ENCODE measurements at regions not wholly inside any gene's neighbourhood (a gene's known extent, or its start where the extent isn't known, plus 50 kb on each side); places are given as distances from the start of the nearest gene placed in this dataset.

DNA sequence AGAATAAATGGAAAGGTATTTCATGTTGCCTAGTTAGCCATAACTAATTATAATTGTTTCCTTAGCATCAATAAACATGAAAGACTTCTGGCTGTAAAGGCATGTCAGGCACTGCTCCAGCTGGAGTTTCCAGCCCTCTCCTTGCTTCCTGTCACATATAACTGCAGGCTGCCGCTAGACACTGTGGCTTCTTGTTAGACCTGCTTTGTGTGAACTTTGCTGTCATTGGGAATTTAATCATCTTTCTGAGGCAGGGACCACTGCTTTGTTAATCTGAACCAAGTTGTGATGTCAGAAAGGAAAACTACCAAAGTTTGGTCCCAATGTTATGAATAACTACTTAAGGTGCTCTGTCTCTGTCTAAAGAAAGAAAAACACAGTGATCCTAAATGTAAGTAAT, 90.3 kb upstream of the DUSP10 start:
- H3F3A ChIP-seq (ENCODE audit: insufficient read depth, low read length, poor library complexity, severe bottlenecking) = no peaks in the 10 kb centered on the region
- H2AFZ ChIP-seq (ENCODE audit: low read depth, low read length) = no peak overlapping the region
- no peaks in the 10 kb centered on the region for H3K36me3 ChIP-seq (ENCODE audit: insufficient read depth, low read length)
- no peaks in the 10 kb centered on the region for H3K9me2 ChIP-seq (ENCODE audit: insufficient read depth, low read length)
- H3K4me3 ChIP-seq (ENCODE audit: low read length) = no peak overlapping the region
- no peaks in the 10 kb centered on the region for H3K9me3 ChIP-seq (ENCODE audit: low read length)
- no peaks in the 10 kb centered on the region for H3K79me2 ChIP-seq (replicated peaks; ENCODE audit: insufficient read depth, low read length)
- no peaks in the 10 kb centered on the region for H3K27me3 ChIP-seq (ENCODE audit: insufficient read depth, low read depth, low read length)
- no peaks in the 10 kb centered on the region for H4K20me1 ChIP-seq (ENCODE audit: insufficient read depth)
- H3K27ac ChIP-seq (ENCODE audit: low read length) = no peak overlapping the region
- TF ChIP-seq EZH2 (IDR thresholded peaks at IDR 0.05; ENCODE audit: borderline replicate concordance, insufficient read depth, low read length, poor library complexity, severe bottlenecking) (no peak), POLR2AphosphoS5 (IDR thresholded peaks at IDR 0.05) (no peak), MXI1 (conservative IDR thresholded peaks at IDR 0.05; ENCODE audit: poor library complexity, severe bottlenecking) (no peak), RAD21 (conservative IDR thresholded peaks at IDR 0.05) (no peak), SMC3 (conservative IDR thresholded peaks at IDR 0.05; ENCODE audit: poor library complexity) (no peak), EP300 (conservative IDR thresholded peaks at IDR 0.05; ENCODE audit: poor library complexity, severe bottlenecking) (no peak), TAF1 (IDR thresholded peaks at IDR 0.05; ENCODE audit: low read depth) (no peak)
- TF ChIP-seq, protein P1, sequence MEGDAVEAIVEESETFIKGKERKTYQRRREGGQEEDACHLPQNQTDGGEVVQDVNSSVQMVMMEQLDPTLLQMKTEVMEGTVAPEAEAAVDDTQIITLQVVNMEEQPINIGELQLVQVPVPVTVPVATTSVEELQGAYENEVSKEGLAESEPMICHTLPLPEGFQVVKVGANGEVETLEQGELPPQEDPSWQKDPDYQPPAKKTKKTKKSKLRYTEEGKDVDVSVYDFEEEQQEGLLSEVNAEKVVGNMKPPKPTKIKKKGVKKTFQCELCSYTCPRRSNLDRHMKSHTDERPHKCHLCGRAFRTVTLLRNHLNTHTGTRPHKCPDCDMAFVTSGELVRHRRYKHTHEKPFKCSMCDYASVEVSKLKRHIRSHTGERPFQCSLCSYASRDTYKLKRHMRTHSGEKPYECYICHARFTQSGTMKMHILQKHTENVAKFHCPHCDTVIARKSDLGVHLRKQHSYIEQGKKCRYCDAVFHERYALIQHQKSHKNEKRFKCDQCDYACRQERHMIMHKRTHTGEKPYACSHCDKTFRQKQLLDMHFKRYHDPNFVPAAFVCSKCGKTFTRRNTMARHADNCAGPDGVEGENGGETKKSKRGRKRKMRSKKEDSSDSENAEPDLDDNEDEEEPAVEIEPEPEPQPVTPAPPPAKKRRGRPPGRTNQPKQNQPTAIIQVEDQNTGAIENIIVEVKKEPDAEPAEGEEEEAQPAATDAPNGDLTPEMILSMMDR (IDR thresholded peaks at IDR 0.05; ENCODE audit: poor library complexity, severe bottlenecking) = no peak
- TF ChIP-seq, protein P2, sequence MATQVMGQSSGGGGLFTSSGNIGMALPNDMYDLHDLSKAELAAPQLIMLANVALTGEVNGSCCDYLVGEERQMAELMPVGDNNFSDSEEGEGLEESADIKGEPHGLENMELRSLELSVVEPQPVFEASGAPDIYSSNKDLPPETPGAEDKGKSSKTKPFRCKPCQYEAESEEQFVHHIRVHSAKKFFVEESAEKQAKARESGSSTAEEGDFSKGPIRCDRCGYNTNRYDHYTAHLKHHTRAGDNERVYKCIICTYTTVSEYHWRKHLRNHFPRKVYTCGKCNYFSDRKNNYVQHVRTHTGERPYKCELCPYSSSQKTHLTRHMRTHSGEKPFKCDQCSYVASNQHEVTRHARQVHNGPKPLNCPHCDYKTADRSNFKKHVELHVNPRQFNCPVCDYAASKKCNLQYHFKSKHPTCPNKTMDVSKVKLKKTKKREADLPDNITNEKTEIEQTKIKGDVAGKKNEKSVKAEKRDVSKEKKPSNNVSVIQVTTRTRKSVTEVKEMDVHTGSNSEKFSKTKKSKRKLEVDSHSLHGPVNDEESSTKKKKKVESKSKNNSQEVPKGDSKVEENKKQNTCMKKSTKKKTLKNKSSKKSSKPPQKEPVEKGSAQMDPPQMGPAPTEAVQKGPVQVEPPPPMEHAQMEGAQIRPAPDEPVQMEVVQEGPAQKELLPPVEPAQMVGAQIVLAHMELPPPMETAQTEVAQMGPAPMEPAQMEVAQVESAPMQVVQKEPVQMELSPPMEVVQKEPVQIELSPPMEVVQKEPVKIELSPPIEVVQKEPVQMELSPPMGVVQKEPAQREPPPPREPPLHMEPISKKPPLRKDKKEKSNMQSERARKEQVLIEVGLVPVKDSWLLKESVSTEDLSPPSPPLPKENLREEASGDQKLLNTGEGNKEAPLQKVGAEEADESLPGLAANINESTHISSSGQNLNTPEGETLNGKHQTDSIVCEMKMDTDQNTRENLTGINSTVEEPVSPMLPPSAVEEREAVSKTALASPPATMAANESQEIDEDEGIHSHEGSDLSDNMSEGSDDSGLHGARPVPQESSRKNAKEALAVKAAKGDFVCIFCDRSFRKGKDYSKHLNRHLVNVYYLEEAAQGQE (IDR thresholded peaks at IDR 0.05; ENCODE audit: borderline replicate concordance) = no peak
- no peak overlapping the region for H3K9ac ChIP-seq (ENCODE audit: low read length)
- no peak overlapping the region for H3K4me2 ChIP-seq (ENCODE audit: low read length)

DNA sequence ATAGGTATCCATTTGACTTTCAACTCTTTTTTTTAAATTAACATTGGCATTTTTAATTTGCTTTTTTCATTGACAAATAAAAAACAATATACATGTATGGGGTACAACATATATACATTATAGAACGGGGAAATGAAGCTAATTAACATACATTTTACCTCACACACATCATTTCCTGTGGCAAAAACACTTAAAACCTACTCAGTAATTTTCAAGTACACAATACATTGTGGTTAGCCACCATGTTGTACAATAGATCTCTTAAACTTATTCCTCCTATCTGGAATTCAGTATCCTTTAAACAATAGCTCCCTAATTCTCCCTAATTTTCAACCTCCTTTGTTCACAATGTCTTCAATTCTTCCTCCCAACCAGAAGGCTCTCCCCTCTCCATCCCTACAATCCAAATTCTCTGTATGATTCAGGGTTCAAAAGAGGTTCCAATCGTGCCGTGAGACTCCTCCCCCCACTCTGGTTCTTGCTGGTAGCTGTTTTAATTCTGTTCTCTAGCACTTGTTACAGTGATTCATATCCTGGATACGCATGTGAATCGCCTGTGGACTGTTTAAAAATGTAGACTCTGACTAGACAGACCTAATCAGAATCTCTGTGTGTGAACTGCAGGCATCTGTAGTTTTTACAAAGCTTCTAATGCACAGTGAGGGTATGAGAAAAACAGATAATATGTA, 87.6 kb upstream of the DUSP10 start:
- H3K27ac ChIP-seq (ENCODE audit: low read length) = no peak overlapping the region
- no peaks in the 10 kb centered on the region for H3K36me3 ChIP-seq (ENCODE audit: insufficient read depth, low read length)
- H4K20me1 ChIP-seq (ENCODE audit: insufficient read depth) = no peaks in the 10 kb centered on the region
- no peaks in the 10 kb centered on the region for H3K9me3 ChIP-seq (ENCODE audit: low read length)
- TF ChIP-seq, protein P1 (IDR thresholded peaks at IDR 0.05; ENCODE audit: poor library complexity, severe bottlenecking) = no peak
- TF ChIP-seq EP300 (conservative IDR thresholded peaks at IDR 0.05; ENCODE audit: poor library complexity, severe bottlenecking) (no peak), EZH2 (IDR thresholded peaks at IDR 0.05; ENCODE audit: borderline replicate concordance, insufficient read depth, low read length, poor library complexity, severe bottlenecking) (no peak), RAD21 (conservative IDR thresholded peaks at IDR 0.05) (no peak), SMC3 (conservative IDR thresholded peaks at IDR 0.05; ENCODE audit: poor library complexity) (no peak)
- H3K9me2 ChIP-seq (ENCODE audit: insufficient read depth, low read length) = no peaks in the 10 kb centered on the region
- H3K4me2 ChIP-seq (ENCODE audit: low read length) = no peak overlapping the region
- H3K9ac ChIP-seq (ENCODE audit: low read length) = no peak overlapping the region
- H3K27me3 ChIP-seq (ENCODE audit: insufficient read depth, low read depth, low read length) = no peaks in the 10 kb centered on the region
- H2AFZ ChIP-seq (ENCODE audit: low read depth, low read length) = no peak overlapping the region
- no peak overlapping the region for H3K4me3 ChIP-seq (ENCODE audit: low read length)
- H3F3A ChIP-seq (ENCODE audit: insufficient read depth, low read length, poor library complexity, severe bottlenecking) = no peaks in the 10 kb centered on the region
- no peaks in the 10 kb centered on the region for H3K79me2 ChIP-seq (replicated peaks; ENCODE audit: insufficient read depth, low read length)

Data from neural cell (in vitro differentiated cells).